ENCODE measurements at regions not wholly inside any gene's neighbourhood (a gene's known extent, or its start where the extent isn't known, plus 50 kb on each side); places are given as distances from the start of the nearest gene placed in this dataset.

GRCh38 chr7:85510287-85510686 is 323.4 kb upstream of the SEMA3D start:
- TF ChIP-seq POLR2A (IDR thresholded peaks at IDR 0.05) (no peak), CTCF (IDR thresholded peaks at IDR 0.05 in 8 of 11, conservative IDR thresholded peaks at IDR 0.05 in 3 of 11) (no peak)

Data from spleen (tissue), 7 donors.